Uterus (tissue), 3 donors: ENCODE measurements at regions not wholly inside any gene's neighbourhood (a gene's known extent, or its start where the extent isn't known, plus 50 kb on each side); places are given as distances from the start of the nearest gene placed in this dataset.

Experiments used
- DNase-seq, 2 donors: peaks; one replicate each; pipeline ENCODE4 v3.0.0-alpha.2; 2019 to 2020
- H3K27ac ChIP-seq, 2 donors: fragments of 200-600 bp; sonication (generic); 1 replicate in 1 of 2; 2 replicates in 1 of 2; pipeline ENCODE4 v1.5.1; 2016 to 2018
- H3K27me3 ChIP-seq, 2 donors: fragments of 200-600 bp; sonication (generic); one replicate each; pipeline ENCODE4 v1.5.1; 2018 to 2019; ENCODE audit warnings: control low read depth in 1 of 2
- H3K36me3 ChIP-seq, 2 donors: fragments of 200-600 bp; sonication (generic); one replicate each; pipeline ENCODE4 v1.5.1; 2019; ENCODE audit warnings: control low read depth in 1 of 2
- H3K4me1 ChIP-seq, 2 donors: fragments of 200-600 bp; sonication (generic); one replicate each; pipeline ENCODE4 v1.5.1; 2018 to 2019; ENCODE audit warnings: control low read depth in 1 of 2
- H3K4me3 ChIP-seq, 2 donors: fragments of 200-600 bp; sonication (generic); 1 replicate in 1 of 2; 2 replicates in 1 of 2; pipeline ENCODE4 v1.5.1; 2018 to 2019; ENCODE audit warnings: mild to moderate bottlenecking in 1 of 2
- H3K9me3 ChIP-seq, 2 donors: fragments of 200-600 bp; sonication (generic); one replicate each; pipeline ENCODE4 v1.5.1; 2019; ENCODE audit warnings: control low read depth in 1 of 2
- CTCF ChIP-seq, 4 experiments: fragments of 200-600 bp in 2 of 4; fragments of 450-650 bp in 2 of 4; sonication (generic) in 2 of 4; IDR thresholded peaks; one replicate each; pipeline ENCODE4 v1.5.1; 2016 to 2019; ENCODE audit warnings: antibody characterized with exemption in 4 of 4, mild to moderate bottlenecking in 2 of 4, moderate library complexity in 1 of 4
- POLR2A ChIP-seq, 2 donors: fragments of 450-650 bp; IDR thresholded peaks; one replicate each; pipeline ENCODE4 v1.6.1; 2016; ENCODE audit warnings: antibody characterized with exemption in 2 of 2, mild to moderate bottlenecking in 1 of 2, moderate library complexity in 1 of 2
- intact Hi-C: fragments of 100-400 bp; cut with DNase I; formaldehyde crosslinking; loops from one replicate; pipeline ENCODE4 v1.15.1; 2023; ENCODE audit warnings: low total_unique reads
- donor health status: DM: yes; HTN: yes; CAD: no.

- no peaks in the 10 kb centered on the region for H3K4me1 ChIP-seq
- H3K4me3 ChIP-seq: no peak overlapping the region
- intact Hi-C loops: no loop called here
- no peaks in the 10 kb centered on the region for H3K9me3 ChIP-seq
- peak overlapping the region; percentile 56 to 81 for H3K27ac ChIP-seq
- no peaks in the 10 kb centered on the region for H3K27me3 ChIP-seq
- TF ChIP-seq POLR2A (IDR thresholded peaks at IDR 0.05) (no peak), CTCF (IDR thresholded peaks at IDR 0.05) (no peak)
- H3K36me3 ChIP-seq: no peaks in the 10 kb centered on the region
- no peak for DNase-seq
Measured at GRCh38 chr10:20622531-20623211, 274.4 kb downstream of the NEBL start.

GRCh38 chr10:20620981-20621380, 276.1 kb downstream of the NEBL start:
- Histone ChIP-seq H3K27me3 (no peaks in the 10 kb centered on the region), H3K4me3 (no peak overlapping the region), H3K27ac (no peak overlapping the region), H3K9me3 (no peaks in the 10 kb centered on the region), H3K36me3 (no peaks in the 10 kb centered on the region), H3K4me1 (no peaks in the 10 kb centered on the region)
- intact Hi-C loops: no loop called here
- DNase-seq: no peak
- no peak for TF ChIP-seq POLR2A (IDR thresholded peaks at IDR 0.05)
- TF ChIP-seq CTCF (IDR thresholded peaks at IDR 0.05): no peak

- H3K36me3 ChIP-seq: no peaks in the 10 kb centered on the region
- no peak for DNase-seq
- intact Hi-C loops: no loop called here
- H3K4me3 ChIP-seq: no peak overlapping the region
- TF ChIP-seq CTCF (IDR thresholded peaks at IDR 0.05): no peak
- no peak for TF ChIP-seq POLR2A (IDR thresholded peaks at IDR 0.05)
- H3K4me1 ChIP-seq: no peaks in the 10 kb centered on the region
- no peak overlapping the region for H3K27ac ChIP-seq
- H3K9me3 ChIP-seq: no peaks in the 10 kb centered on the region
- H3K27me3 ChIP-seq: no peaks in the 10 kb centered on the region
Measured at GRCh38 chr10:20618011-20618547, 279.0 kb downstream of the NEBL start.

- TF ChIP-seq POLR2A (IDR thresholded peaks at IDR 0.05) (no peak), CTCF (IDR thresholded peaks at IDR 0.05) (no peak)
- H3K4me3 ChIP-seq: no peak overlapping the region
- no peak for DNase-seq
- no peaks in the 10 kb centered on the region for H3K9me3 ChIP-seq
- H3K4me1 ChIP-seq: no peaks in the 10 kb centered on the region
- no peak overlapping the region for H3K27ac ChIP-seq
- intact Hi-C loops: no loop called here
- H3K27me3 ChIP-seq: no peaks in the 10 kb centered on the region
- H3K36me3 ChIP-seq: no peaks in the 10 kb centered on the region
Measured at GRCh38 chr10:20616918-20617810, 279.9 kb downstream of the NEBL start.
